ENCODE measurements at regions not wholly inside any gene's neighbourhood (a gene's known extent, or its start where the extent isn't known, plus 50 kb on each side); places are given as distances from the start of the nearest gene placed in this dataset.

DNA sequence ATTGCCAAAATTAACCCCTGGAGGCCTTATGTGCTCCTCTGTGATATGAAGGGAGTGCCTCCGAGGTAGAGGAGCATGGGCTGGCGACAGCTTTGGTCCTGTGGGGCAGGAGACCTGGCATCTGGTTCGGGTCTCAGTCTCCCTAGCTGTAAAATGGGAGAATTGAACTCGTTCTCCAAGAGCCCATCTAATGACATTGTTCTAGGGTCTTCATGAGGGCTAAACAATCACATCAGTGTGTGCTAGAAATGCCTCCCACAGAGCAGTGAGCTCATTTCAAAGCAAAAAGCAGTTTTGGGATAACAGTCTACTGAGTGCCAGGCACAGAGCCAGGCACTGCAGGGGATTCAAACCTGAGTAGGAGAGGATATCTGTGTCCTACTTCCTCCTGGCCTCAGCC lies 248.0 kb downstream of the RPS24 start:
- CTCF ChIA-PET = no interaction called here
- H3K4me1 ChIP-seq (ENCODE audit: insufficient read depth, low read length) = no peaks in the 10 kb centered on the region
- POLR2A ChIA-PET = no interaction called here
- no peak overlapping the region for H3K4me3 ChIP-seq (ENCODE audit: low read length)
- H3K27ac Mint-ChIP-seq = no peak overlapping the region
- no peaks in the 10 kb centered on the region for H3K36me3 ChIP-seq (ENCODE audit: insufficient read depth, low read length)
- H3K9me3 ChIP-seq (ENCODE audit: low read length) = no peaks in the 10 kb centered on the region
- H3K36me3 Mint-ChIP-seq = no peaks in the 10 kb centered on the region
- no peak overlapping the region for H3K27ac ChIP-seq (ENCODE audit: low read depth, low read length)
- H3K27me3 Mint-ChIP-seq = peaks cover 20 to 39% of the 10 kb centered on the region in 2 donors
- H3K27me3 ChIP-seq (ENCODE audit: insufficient read depth, low read length, poor library complexity, severe bottlenecking) = no peaks in the 10 kb centered on the region
- no peak for DNase-seq
- H3K4me1 Mint-ChIP-seq = peaks cover 0 to 3% (median 0%) of the 10 kb centered on the region in 3 donors
- no peak overlapping the region for H3K4me3 Mint-ChIP-seq
- H3K9me3 Mint-ChIP-seq = no peaks in the 10 kb centered on the region

DNA sequence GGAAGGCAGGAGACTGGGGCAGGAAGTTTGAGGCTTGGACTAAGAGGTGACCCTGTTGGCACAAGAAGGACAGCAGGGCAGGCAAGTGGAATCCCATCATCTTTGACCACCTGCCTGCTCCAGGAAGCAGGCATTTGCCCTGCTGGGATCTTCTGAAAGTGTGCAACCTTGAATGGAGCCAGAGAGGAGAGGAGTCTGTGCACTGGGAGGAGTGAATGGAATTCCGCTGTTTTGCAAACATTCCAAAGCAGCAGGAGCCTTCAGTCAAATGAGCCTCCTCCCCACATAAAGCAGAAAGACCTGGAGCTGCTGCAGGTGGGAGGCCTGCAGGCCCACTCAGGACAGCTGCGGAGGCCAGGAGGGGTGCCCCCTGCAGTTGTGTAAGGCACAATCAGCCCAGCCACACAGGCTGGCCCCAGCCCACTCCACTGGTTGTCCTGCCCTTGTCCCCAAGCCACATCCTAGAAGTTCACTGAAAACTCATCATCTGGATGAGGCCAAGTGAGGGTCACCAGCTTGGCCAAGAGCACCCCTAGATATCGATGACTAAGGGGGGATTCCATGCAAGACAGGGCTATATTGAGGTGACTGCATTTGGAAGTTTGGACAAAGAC lies 249.5 kb downstream of the RPS24 start:
- ChIA-PET POLR2A (no interaction called here), CTCF (no interaction called here)
- H3K36me3 Mint-ChIP-seq = no peaks in the 10 kb centered on the region
- Histone ChIP-seq H3K27me3 (ENCODE audit: insufficient read depth, low read length, poor library complexity, severe bottlenecking) (no peaks in the 10 kb centered on the region), H3K27ac (ENCODE audit: low read depth, low read length) (no peak overlapping the region), H3K9me3 (ENCODE audit: low read length) (no peaks in the 10 kb centered on the region), H3K36me3 (ENCODE audit: insufficient read depth, low read length) (no peaks in the 10 kb centered on the region), H3K4me1 (ENCODE audit: insufficient read depth, low read length) (no peaks in the 10 kb centered on the region), H3K4me3 (ENCODE audit: low read length) (no peak overlapping the region)
- no peak overlapping the region for H3K4me3 Mint-ChIP-seq
- H3K27me3 Mint-ChIP-seq = peaks cover 14 to 35% of the 10 kb centered on the region in 2 donors
- no peaks in the 10 kb centered on the region for H3K9me3 Mint-ChIP-seq
- H3K27ac Mint-ChIP-seq = no peak overlapping the region
- DNase-seq = no peak
- no peaks in the 10 kb centered on the region for H3K4me1 Mint-ChIP-seq

DNA sequence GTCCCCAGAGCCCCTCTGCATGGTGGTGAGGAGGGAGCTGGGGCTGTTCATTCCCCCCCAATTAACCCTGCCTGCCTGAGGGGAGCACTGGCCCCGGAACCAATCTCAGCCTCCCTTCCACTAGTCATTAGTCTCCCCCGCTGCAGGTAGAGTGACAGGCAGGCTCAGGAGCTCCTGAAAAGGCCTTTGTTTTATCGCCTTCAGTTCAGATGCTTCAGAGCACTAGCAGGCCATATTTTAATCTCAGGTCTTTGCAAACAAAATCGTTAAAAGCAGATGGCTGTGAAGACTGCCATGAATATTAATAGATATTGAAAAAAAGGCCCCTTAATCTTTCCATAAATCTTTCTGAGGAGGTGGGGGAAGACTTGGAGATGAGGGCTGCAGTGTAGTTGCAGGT lies 250.7 kb downstream of the RPS24 start:
- Mint-ChIP-seq H3K36me3 (no peaks in the 10 kb centered on the region), H3K4me3 (no peak overlapping the region), H3K27me3 (peaks cover 13 to 34% of the 10 kb centered on the region in 2 donors), H3K4me1 (no peaks in the 10 kb centered on the region), H3K9me3 (no peaks in the 10 kb centered on the region), H3K27ac (no peak overlapping the region)
- POLR2A ChIA-PET = no interaction called here
- no peaks in the 10 kb centered on the region for H3K4me1 ChIP-seq (ENCODE audit: insufficient read depth, low read length)
- H3K27me3 ChIP-seq (ENCODE audit: insufficient read depth, low read length, poor library complexity, severe bottlenecking) = no peaks in the 10 kb centered on the region
- DNase-seq = no peak
- no peak overlapping the region for H3K27ac ChIP-seq (ENCODE audit: low read depth, low read length)
- H3K9me3 ChIP-seq (ENCODE audit: low read length) = no peaks in the 10 kb centered on the region
- H3K4me3 ChIP-seq (ENCODE audit: low read length) = no peak overlapping the region
- no peaks in the 10 kb centered on the region for H3K36me3 ChIP-seq (ENCODE audit: insufficient read depth, low read length)
- CTCF ChIA-PET = no interaction called here

DNA sequence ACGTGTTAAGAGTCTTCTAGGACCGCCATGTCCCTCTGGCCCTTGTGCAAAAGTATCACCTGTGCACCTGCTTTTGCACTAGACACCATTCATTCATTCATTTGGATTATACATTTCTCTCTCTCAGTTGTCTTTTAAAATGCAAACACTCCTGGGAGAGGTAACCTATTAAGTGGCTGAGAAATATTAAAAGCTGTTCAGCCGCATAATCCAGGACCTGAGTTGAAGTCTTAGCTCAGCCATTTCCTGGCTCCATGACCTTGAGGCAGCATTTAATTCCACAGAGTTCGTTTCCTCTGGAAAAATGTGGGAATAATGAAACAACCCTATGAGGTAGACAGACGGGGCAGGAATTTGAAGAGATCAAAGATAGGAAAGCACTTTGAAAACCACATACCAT lies 251.6 kb downstream of the RPS24 start:
- Histone ChIP-seq H3K4me3 (ENCODE audit: low read length) (no peak overlapping the region), H3K27me3 (ENCODE audit: insufficient read depth, low read length, poor library complexity, severe bottlenecking) (no peaks in the 10 kb centered on the region), H3K4me1 (ENCODE audit: insufficient read depth, low read length) (no peaks in the 10 kb centered on the region), H3K9me3 (ENCODE audit: low read length) (no peaks in the 10 kb centered on the region), H3K36me3 (ENCODE audit: insufficient read depth, low read length) (no peaks in the 10 kb centered on the region), H3K27ac (ENCODE audit: low read depth, low read length) (no peak overlapping the region)
- Mint-ChIP-seq H3K4me3 (no peak overlapping the region), H3K27ac (no peak overlapping the region), H3K4me1 (no peaks in the 10 kb centered on the region), H3K9me3 (no peaks in the 10 kb centered on the region), H3K27me3 (peaks cover 13 to 30% of the 10 kb centered on the region in 2 donors), H3K36me3 (no peaks in the 10 kb centered on the region)
- ChIA-PET POLR2A (no interaction called here), CTCF (no interaction called here)
- no peak for DNase-seq

DNA sequence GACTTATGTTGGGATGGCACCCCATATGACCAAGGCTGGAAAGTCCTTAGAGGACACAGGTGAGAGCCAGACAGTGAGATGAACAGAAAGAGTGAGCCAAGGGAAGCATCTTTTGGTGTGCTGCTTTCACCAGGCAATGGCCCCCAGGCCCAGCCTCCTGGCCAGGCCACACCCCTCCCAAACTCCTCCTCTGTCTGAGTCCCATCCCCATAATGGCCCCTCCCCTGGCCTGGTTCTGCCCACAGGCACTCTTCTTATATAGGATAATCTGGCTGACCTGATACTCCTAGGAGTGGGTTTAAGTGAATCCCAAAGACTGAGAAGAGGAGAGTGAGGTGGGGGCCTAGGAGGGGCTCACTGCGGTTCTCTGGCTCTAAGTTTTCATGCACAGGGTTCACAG lies 252.5 kb downstream of the RPS24 start:
- H3K36me3 ChIP-seq (ENCODE audit: insufficient read depth, low read length) = no peaks in the 10 kb centered on the region
- POLR2A ChIA-PET = no interaction called here
- Mint-ChIP-seq H3K27ac (no peak overlapping the region), H3K27me3 (peaks cover 7 to 21% of the 10 kb centered on the region in 2 donors), H3K9me3 (no peaks in the 10 kb centered on the region), H3K4me3 (no peak overlapping the region), H3K4me1 (no peaks in the 10 kb centered on the region), H3K36me3 (no peaks in the 10 kb centered on the region)
- H3K27ac ChIP-seq (ENCODE audit: low read depth, low read length) = no peak overlapping the region
- H3K27me3 ChIP-seq (ENCODE audit: insufficient read depth, low read length, poor library complexity, severe bottlenecking) = no peaks in the 10 kb centered on the region
- H3K4me1 ChIP-seq (ENCODE audit: insufficient read depth, low read length) = no peaks in the 10 kb centered on the region
- H3K4me3 ChIP-seq (ENCODE audit: low read length) = no peak overlapping the region
- CTCF ChIA-PET = no interaction called here
- DNase-seq = no peak
- no peaks in the 10 kb centered on the region for H3K9me3 ChIP-seq (ENCODE audit: low read length)

DNA sequence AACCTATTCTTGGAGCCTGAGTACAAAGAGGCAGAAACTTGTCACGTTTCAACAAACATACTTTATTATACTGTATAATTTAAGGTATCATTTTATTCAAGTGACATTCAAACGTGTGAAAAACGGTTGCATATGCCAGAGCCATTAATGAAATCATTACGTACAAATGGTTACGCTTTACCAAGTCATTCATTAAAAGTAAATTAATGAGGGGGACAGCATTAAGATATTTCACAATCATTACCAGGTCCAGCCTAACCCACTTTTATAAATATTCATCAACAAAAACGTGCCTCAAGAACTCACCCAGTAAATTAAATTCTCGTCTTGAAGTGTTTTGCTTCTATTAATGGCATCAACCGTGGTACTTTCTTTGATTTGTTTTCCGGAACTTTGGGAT lies 253.0 kb downstream of the RPS24 start:
- H3K36me3 Mint-ChIP-seq = no peaks in the 10 kb centered on the region
- no peak overlapping the region for H3K4me3 Mint-ChIP-seq
- no peak overlapping the region for H3K4me3 ChIP-seq (ENCODE audit: low read length)
- no peaks in the 10 kb centered on the region for H3K4me1 Mint-ChIP-seq
- POLR2A ChIA-PET = no interaction called here
- no peak for DNase-seq
- H3K9me3 ChIP-seq (ENCODE audit: low read length) = no peaks in the 10 kb centered on the region
- no peak overlapping the region for H3K27ac ChIP-seq (ENCODE audit: low read depth, low read length)
- H3K9me3 Mint-ChIP-seq = no peaks in the 10 kb centered on the region
- no peaks in the 10 kb centered on the region for H3K27me3 ChIP-seq (ENCODE audit: insufficient read depth, low read length, poor library complexity, severe bottlenecking)
- H3K4me1 ChIP-seq (ENCODE audit: insufficient read depth, low read length) = no peaks in the 10 kb centered on the region
- peaks cover 3 to 16% of the 10 kb centered on the region in 2 donors for H3K27me3 Mint-ChIP-seq
- CTCF ChIA-PET = no interaction called here
- no peak overlapping the region for H3K27ac Mint-ChIP-seq
- no peaks in the 10 kb centered on the region for H3K36me3 ChIP-seq (ENCODE audit: insufficient read depth, low read length)

DNA sequence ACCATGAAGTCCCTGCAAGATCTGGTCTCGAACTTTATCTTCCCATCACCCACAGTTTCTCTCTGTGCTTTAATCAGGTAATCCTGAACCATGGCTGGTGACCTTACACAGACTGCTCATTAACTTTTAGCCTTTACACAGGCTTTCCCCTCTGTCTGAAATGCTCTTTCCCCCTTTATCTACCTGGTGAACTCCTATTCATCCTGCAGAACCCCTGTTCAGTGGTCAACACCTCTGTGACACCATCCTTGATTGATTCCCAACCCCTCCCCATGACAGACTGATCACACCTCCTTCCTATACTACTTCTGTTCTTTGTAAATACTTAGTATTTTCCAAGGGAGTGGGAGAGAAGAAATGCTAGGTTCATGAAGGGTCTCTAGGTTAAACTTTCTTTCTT lies 254.0 kb downstream of the RPS24 start:
- no peak overlapping the region for H3K27ac Mint-ChIP-seq
- H3K36me3 Mint-ChIP-seq = no peaks in the 10 kb centered on the region
- POLR2A ChIA-PET = no interaction called here
- CTCF ChIA-PET = no interaction called here
- H3K27me3 ChIP-seq (ENCODE audit: insufficient read depth, low read length, poor library complexity, severe bottlenecking) = no peaks in the 10 kb centered on the region
- no peaks in the 10 kb centered on the region for H3K4me1 ChIP-seq (ENCODE audit: insufficient read depth, low read length)
- DNase-seq = no peak
- no peaks in the 10 kb centered on the region for H3K9me3 ChIP-seq (ENCODE audit: low read length)
- H3K4me3 ChIP-seq (ENCODE audit: low read length) = no peak overlapping the region
- no peak overlapping the region for H3K27ac ChIP-seq (ENCODE audit: low read depth, low read length)
- no peaks in the 10 kb centered on the region for H3K36me3 ChIP-seq (ENCODE audit: insufficient read depth, low read length)
- peaks cover 2 to 9% of the 10 kb centered on the region in 2 donors for H3K27me3 Mint-ChIP-seq
- no peak overlapping the region for H3K4me3 Mint-ChIP-seq
- no peaks in the 10 kb centered on the region for H3K9me3 Mint-ChIP-seq
- H3K4me1 Mint-ChIP-seq = no peaks in the 10 kb centered on the region

DNA sequence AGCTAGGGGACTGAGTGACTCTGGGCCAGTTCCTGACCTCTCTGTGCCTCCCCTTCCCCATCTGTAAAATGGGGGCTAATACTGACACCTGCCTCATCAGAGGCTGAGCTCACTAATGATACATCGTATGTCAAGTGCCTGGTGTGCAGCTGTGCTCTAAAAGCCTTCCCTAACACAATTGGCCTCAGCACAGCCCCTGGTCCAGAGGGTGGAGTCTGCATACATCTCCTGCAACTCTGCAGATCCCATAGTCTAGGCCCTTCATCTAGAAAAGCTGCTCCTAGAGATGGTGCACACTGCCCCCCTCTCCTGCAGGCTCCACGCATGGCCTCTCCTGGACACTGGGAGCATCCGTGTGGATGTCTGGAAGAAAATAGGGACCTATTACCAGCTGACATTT lies 255.0 kb downstream of the RPS24 start:
- H3K36me3 ChIP-seq (ENCODE audit: insufficient read depth, low read length) = no peaks in the 10 kb centered on the region
- Mint-ChIP-seq H3K27ac (no peak overlapping the region), H3K27me3 (peaks cover 2 to 3% of the 10 kb centered on the region in 2 donors), H3K9me3 (no peaks in the 10 kb centered on the region), H3K4me1 (no peaks in the 10 kb centered on the region), H3K4me3 (no peak overlapping the region), H3K36me3 (no peaks in the 10 kb centered on the region)
- no peak overlapping the region for H3K4me3 ChIP-seq (ENCODE audit: low read length)
- H3K4me1 ChIP-seq (ENCODE audit: insufficient read depth, low read length) = no peaks in the 10 kb centered on the region
- no peak overlapping the region for H3K27ac ChIP-seq (ENCODE audit: low read depth, low read length)
- no peaks in the 10 kb centered on the region for H3K9me3 ChIP-seq (ENCODE audit: low read length)
- H3K27me3 ChIP-seq (ENCODE audit: insufficient read depth, low read length, poor library complexity, severe bottlenecking) = no peaks in the 10 kb centered on the region
- no peak for DNase-seq
- CTCF ChIA-PET = no interaction called here
- POLR2A ChIA-PET = no interaction called here

DNA sequence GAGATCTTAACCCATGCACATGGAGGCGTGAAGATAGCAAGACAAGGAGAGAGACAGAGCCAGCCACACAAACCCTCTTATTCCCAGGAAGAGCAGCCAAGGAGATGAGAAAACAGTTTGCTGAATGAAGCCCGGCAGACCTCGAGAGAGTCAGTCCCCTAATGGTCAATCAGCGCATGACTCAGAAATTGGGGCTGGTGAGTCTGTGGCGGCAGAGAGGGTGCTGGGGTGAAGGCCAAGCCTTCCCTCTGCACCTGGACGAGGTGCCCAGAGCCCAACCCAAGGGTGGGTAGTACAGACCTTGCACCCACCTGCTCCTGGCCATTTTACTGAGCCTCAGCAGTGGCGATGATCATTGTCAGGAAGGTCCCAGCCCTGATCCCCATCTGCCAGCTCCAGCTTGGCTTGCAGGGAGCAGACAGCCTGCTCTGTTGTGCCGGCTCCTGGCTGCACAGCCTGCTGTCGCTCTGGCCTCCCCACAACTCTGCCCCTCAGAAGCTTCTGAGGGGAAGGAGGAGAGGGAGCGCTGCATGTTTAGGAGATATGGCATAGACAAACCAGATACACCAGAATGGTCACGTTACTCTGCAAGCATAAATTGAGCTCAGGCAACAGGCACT lies 256.6 kb downstream of the RPS24 start:
- ChIA-PET CTCF (no interaction called here), POLR2A (no interaction called here)
- Histone ChIP-seq H3K9me3 (ENCODE audit: low read length) (no peaks in the 10 kb centered on the region), H3K27ac (ENCODE audit: low read depth, low read length) (no peak overlapping the region), H3K27me3 (ENCODE audit: insufficient read depth, low read length, poor library complexity, severe bottlenecking) (no peaks in the 10 kb centered on the region), H3K4me3 (ENCODE audit: low read length) (no peak overlapping the region), H3K4me1 (ENCODE audit: insufficient read depth, low read length) (no peaks in the 10 kb centered on the region), H3K36me3 (ENCODE audit: insufficient read depth, low read length) (no peaks in the 10 kb centered on the region)
- DNase-seq = no peak
- H3K27me3 Mint-ChIP-seq = peaks cover 6 to 8% of the 10 kb centered on the region in 2 donors
- no peak overlapping the region for H3K27ac Mint-ChIP-seq
- no peaks in the 10 kb centered on the region for H3K36me3 Mint-ChIP-seq
- no peaks in the 10 kb centered on the region for H3K9me3 Mint-ChIP-seq
- no peak overlapping the region for H3K4me3 Mint-ChIP-seq
- H3K4me1 Mint-ChIP-seq = no peaks in the 10 kb centered on the region

Measured in CD8-positive, alpha-beta memory T cell (primary cell).